ENCODE measurements at regions not wholly inside any gene's neighbourhood (a gene's known extent, or its start where the extent isn't known, plus 50 kb on each side); places are given as distances from the start of the nearest gene placed in this dataset.

DNA sequence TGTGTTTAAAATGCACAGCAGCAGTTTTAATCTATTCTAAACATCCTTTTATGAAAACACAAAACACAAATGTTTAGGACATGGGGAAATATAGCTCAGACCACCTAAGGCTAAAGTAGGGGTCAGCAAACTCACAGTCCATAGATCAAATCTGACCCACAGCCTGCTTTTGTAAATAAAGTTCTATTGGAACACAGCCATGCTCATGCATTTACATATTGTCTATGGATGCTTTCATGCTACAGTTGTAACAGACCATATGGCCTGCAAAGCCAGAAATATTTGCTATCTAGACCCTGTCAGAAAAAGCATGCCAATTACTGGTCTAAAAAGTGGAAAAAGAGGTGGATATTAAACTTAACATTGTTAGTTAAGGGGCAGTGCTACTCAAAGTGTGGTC lies 1105.4 kb upstream of the KLHL29 start:
- Histone ChIP-seq H3K36me3 (ENCODE audit: control insufficient read depth, insufficient read depth, low read length) (no peaks in the 10 kb centered on the region), H3K4me1 (ENCODE audit: control insufficient read depth, insufficient read depth, low read length) (no peaks in the 10 kb centered on the region), H3K27me3 (ENCODE audit: control insufficient read depth, insufficient read depth, low read length) (no peaks in the 10 kb centered on the region), H3K9me3 (ENCODE audit: control insufficient read depth, insufficient read depth, low read length) (no peaks in the 10 kb centered on the region), H3K27ac (ENCODE audit: low read length) (no peak overlapping the region), H3K4me3 (ENCODE audit: low read length) (no peak overlapping the region)
- ATAC-seq (no peak), DNase-seq (no peak)
- TF ChIP-seq, protein P1, sequence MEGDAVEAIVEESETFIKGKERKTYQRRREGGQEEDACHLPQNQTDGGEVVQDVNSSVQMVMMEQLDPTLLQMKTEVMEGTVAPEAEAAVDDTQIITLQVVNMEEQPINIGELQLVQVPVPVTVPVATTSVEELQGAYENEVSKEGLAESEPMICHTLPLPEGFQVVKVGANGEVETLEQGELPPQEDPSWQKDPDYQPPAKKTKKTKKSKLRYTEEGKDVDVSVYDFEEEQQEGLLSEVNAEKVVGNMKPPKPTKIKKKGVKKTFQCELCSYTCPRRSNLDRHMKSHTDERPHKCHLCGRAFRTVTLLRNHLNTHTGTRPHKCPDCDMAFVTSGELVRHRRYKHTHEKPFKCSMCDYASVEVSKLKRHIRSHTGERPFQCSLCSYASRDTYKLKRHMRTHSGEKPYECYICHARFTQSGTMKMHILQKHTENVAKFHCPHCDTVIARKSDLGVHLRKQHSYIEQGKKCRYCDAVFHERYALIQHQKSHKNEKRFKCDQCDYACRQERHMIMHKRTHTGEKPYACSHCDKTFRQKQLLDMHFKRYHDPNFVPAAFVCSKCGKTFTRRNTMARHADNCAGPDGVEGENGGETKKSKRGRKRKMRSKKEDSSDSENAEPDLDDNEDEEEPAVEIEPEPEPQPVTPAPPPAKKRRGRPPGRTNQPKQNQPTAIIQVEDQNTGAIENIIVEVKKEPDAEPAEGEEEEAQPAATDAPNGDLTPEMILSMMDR (IDR thresholded peaks at IDR 0.05): no peak
- Mint-ChIP-seq H3K4me3 (no peak overlapping the region), H3K27ac (no peak overlapping the region), H3K4me1 (no peaks in the 10 kb centered on the region), H3K27me3 (ENCODE audit: low read depth in 2 of 2) (no peaks in the 10 kb centered on the region), H3K9me3 (peaks cover 11 to 20% of the 10 kb centered on the region in 2 donors), H3K36me3 (no peaks in the 10 kb centered on the region)
- intact Hi-C loops (cut with micrococcal nuclease): no loop called here

DNA sequence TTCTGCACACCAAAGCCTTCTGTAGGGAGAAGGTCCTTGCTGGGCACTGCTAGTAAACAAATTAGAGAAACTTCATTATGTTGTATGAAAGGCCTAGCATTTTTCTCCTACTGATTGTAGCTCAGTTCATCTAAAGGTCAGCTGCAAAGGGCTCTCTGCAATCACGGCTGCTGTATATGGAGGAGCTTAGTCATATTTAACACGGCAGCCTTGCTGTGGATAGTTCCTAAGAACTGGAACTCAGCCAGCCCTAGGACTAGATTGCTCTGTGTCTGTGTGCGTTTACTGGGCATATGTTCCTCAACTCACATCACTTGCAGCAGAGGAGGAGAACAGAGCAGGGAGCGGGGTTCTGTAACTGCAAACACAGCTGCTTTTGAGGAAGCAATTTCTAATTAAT lies 1103.9 kb upstream of the KLHL29 start:
- H3K36me3 ChIP-seq (ENCODE audit: control insufficient read depth, insufficient read depth, low read length): no peaks in the 10 kb centered on the region
- Mint-ChIP-seq H3K27ac (no peak overlapping the region), H3K4me3 (no peak overlapping the region), H3K36me3 (no peaks in the 10 kb centered on the region), H3K4me1 (no peaks in the 10 kb centered on the region), H3K27me3 (ENCODE audit: low read depth in 2 of 2) (no peaks in the 10 kb centered on the region), H3K9me3 (peaks cover 11 to 21% of the 10 kb centered on the region in 2 donors)
- H3K27me3 ChIP-seq (ENCODE audit: control insufficient read depth, insufficient read depth, low read length): no peaks in the 10 kb centered on the region
- H3K9me3 ChIP-seq (ENCODE audit: control insufficient read depth, insufficient read depth, low read length): no peaks in the 10 kb centered on the region
- TF ChIP-seq, protein P1 (IDR thresholded peaks at IDR 0.05): no peak
- no peaks in the 10 kb centered on the region for H3K4me1 ChIP-seq (ENCODE audit: control insufficient read depth, insufficient read depth, low read length)
- DNase-seq: no peak
- intact Hi-C loops (cut with micrococcal nuclease): no loop called here
- no peak overlapping the region for H3K4me3 ChIP-seq (ENCODE audit: low read length)
- WGBS (ENCODE audit: insufficient coverage): 82% methylated on average over 4 of the region's 4 CpGs
- H3K27ac ChIP-seq (ENCODE audit: low read length): no peak overlapping the region
- ATAC-seq: no peak

DNA sequence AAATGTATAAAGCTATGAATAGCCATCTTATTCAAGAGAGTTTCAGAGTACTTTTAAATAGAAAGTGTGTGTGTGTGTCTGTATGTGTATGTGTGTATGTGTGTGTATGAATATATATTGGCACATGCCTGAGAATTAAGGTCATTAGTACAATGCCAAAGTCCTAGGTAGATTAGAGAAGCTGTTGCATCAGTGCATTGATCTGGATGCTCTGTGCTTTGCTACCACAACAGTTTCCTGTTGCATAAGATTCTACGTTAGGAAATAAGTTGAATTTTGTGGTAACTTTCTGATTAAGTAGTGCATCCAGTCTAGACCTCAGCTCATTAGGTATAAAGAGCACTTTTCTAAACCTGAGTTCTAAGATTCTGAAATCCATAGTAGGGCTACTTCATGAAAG lies 1102.8 kb upstream of the KLHL29 start:
- WGBS (ENCODE audit: insufficient coverage): 8% methylated on average over 1 of the region's 1 CpG
- H3K4me3 ChIP-seq (ENCODE audit: low read length): no peak overlapping the region
- H3K27ac Mint-ChIP-seq: no peak overlapping the region
- no peaks in the 10 kb centered on the region for H3K4me1 ChIP-seq (ENCODE audit: control insufficient read depth, insufficient read depth, low read length)
- no peaks in the 10 kb centered on the region for H3K36me3 ChIP-seq (ENCODE audit: control insufficient read depth, insufficient read depth, low read length)
- no peaks in the 10 kb centered on the region for H3K27me3 ChIP-seq (ENCODE audit: control insufficient read depth, insufficient read depth, low read length)
- TF ChIP-seq, protein P1 (IDR thresholded peaks at IDR 0.05): no peak
- H3K36me3 Mint-ChIP-seq: no peaks in the 10 kb centered on the region
- intact Hi-C loops (cut with micrococcal nuclease): no loop called here
- H3K9me3 ChIP-seq (ENCODE audit: control insufficient read depth, insufficient read depth, low read length): no peaks in the 10 kb centered on the region
- H3K4me3 Mint-ChIP-seq: no peak overlapping the region
- no peak for ATAC-seq
- no peaks in the 10 kb centered on the region for H3K4me1 Mint-ChIP-seq
- no peak for DNase-seq
- H3K27ac ChIP-seq (ENCODE audit: low read length): no peak overlapping the region
- peaks cover 9 to 17% of the 10 kb centered on the region in 2 donors for H3K9me3 Mint-ChIP-seq
- H3K27me3 Mint-ChIP-seq (ENCODE audit: low read depth in 2 of 2): no peaks in the 10 kb centered on the region

DNA sequence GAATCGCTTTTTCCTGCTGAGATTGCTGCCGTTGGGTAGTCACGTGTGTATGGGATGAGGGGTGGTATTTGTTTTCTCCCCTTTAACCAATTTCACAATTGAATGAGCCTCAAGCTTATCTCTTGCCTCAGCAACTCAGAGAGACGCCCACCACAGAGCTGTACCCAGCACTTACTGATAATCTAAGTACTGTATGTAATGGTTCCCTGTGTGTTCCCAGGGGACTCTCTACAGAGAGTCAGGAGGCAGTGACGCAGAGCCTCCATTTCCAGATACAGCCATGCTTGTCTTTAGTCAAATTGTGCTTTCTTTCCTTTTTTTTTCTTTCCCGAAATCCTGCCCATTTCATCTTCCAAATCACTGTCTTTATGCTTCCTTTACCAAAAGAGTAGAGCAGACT lies 1102.1 kb upstream of the KLHL29 start:
- TF ChIP-seq, protein P1 (IDR thresholded peaks at IDR 0.05): no peak
- H3K4me1 Mint-ChIP-seq: no peaks in the 10 kb centered on the region
- DNase-seq: no peak
- H3K36me3 ChIP-seq (ENCODE audit: control insufficient read depth, insufficient read depth, low read length): no peaks in the 10 kb centered on the region
- H3K27ac Mint-ChIP-seq: no peak overlapping the region
- intact Hi-C loops (cut with micrococcal nuclease): no loop called here
- peaks cover 9 to 15% of the 10 kb centered on the region in 2 donors for H3K9me3 Mint-ChIP-seq
- H3K27ac ChIP-seq (ENCODE audit: low read length): no peak overlapping the region
- no peaks in the 10 kb centered on the region for H3K4me1 ChIP-seq (ENCODE audit: control insufficient read depth, insufficient read depth, low read length)
- H3K4me3 ChIP-seq (ENCODE audit: low read length): no peak overlapping the region
- no peaks in the 10 kb centered on the region for H3K36me3 Mint-ChIP-seq
- H3K27me3 ChIP-seq (ENCODE audit: control insufficient read depth, insufficient read depth, low read length): no peaks in the 10 kb centered on the region
- H3K4me3 Mint-ChIP-seq: no peak overlapping the region
- H3K9me3 ChIP-seq (ENCODE audit: control insufficient read depth, insufficient read depth, low read length): no peaks in the 10 kb centered on the region
- ATAC-seq: no peak
- H3K27me3 Mint-ChIP-seq (ENCODE audit: low read depth in 2 of 2): no peaks in the 10 kb centered on the region
- 78% methylated on average over 4 of the region's 6 CpGs for WGBS (ENCODE audit: insufficient coverage)
